ENCODE measurements at regions not wholly inside any gene's neighbourhood (a gene's known extent, or its start where the extent isn't known, plus 50 kb on each side); places are given as distances from the start of the nearest gene placed in this dataset.
"Not testable (repeated sequence)": the region's sequence is repeated elsewhere in the genome, so short reads cannot be mapped to it uniquely, and the experiment has no call there.

- no peak for TF ChIP-seq CTCF (IDR thresholded peaks at IDR 0.05; ENCODE audit: poor library complexity)
- TF ChIP-seq EZH2phosphoT487 (IDR thresholded peaks at IDR 0.05; ENCODE audit: low read depth, severe bottlenecking, unreplicated experiment): no peak
- TF ChIP-seq EZH2 (IDR thresholded peaks at IDR 0.05; ENCODE audit: borderline replicate concordance): no peak
- H3K27me3 ChIP-seq: no peaks in the 10 kb centered on the region
- H2AFZ ChIP-seq: no peak overlapping the region
- H3K4me1 ChIP-seq (ENCODE audit: insufficient read depth): no peaks in the 10 kb centered on the region
- no peak for DNase-seq (ENCODE audit: low spot score)
- no peaks in the 10 kb centered on the region for H3K36me3 ChIP-seq (replicated peaks; ENCODE audit: insufficient read depth, low read depth)
- WGBS (ENCODE audit: low lambda C conversion rate, missing lambda C conversion rate): 45% methylated on average over 9 of the region's 9 CpGs
- H4K20me1 ChIP-seq (ENCODE audit: insufficient read depth, poor library complexity, severe bottlenecking): no peaks in the 10 kb centered on the region
- H3K4me2 ChIP-seq: no peak overlapping the region
- no peaks in the 10 kb centered on the region for H3K9me2 ChIP-seq (replicated peaks; ENCODE audit: insufficient read depth)
- no peaks in the 10 kb centered on the region for H3K9me3 ChIP-seq (ENCODE audit: low read depth)
- H3K4me3 ChIP-seq: no peak overlapping the region
- no peaks in the 10 kb centered on the region for H3K79me2 ChIP-seq
- H3K27ac ChIP-seq: no peak overlapping the region
These were observed 75.6 kb upstream of the LYZL2 start for GRCh38 chr10:30705101-30705624.

GRCh38 chr10:30704601-30705100, 75.1 kb upstream of the LYZL2 start:
- not testable (repeated sequence) for H3K4me3 ChIP-seq; H3K4me1 ChIP-seq (ENCODE audit: insufficient read depth); H3K9me2 ChIP-seq (replicated peaks; ENCODE audit: insufficient read depth); H2AFZ ChIP-seq; H3K27me3 ChIP-seq; H3K9me3 ChIP-seq (ENCODE audit: low read depth); H3K79me2 ChIP-seq; H3K36me3 ChIP-seq (replicated peaks; ENCODE audit: insufficient read depth, low read depth); H4K20me1 ChIP-seq (ENCODE audit: insufficient read depth, poor library complexity, severe bottlenecking); H3K27ac ChIP-seq; DNase-seq (ENCODE audit: low spot score); H3K4me2 ChIP-seq
- 90% methylated on average over 14 of the region's 14 CpGs for WGBS (ENCODE audit: low lambda C conversion rate, missing lambda C conversion rate)

DNA sequence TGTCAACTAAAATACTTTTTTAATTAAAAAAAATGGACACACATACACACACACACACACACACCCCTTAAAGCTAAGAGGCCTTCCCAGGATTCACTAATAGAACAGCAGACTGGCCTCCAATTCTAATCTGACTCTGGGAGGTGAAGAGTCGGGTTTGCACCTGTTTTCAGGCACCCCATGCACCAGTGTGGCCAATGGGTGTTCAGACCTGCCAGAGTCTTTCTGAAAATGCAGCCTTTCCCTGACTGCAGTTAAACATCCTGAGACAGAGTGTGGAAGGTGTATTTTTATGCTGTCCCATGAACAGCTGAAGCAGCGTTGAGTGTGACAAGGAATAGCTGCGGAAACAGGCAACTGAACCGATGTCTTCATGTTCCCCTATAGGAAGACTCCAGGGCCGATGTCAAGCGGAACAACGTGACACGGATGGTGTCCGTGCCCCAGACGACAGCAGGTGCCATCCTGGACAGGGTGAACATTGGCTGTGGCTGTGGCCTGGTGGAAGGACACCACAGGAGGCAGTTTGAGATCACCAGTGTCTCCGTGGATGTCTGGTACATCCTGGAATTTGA, 74.6 kb upstream of the LYZL2 start:
- no peaks in the 10 kb centered on the region for H3K36me3 ChIP-seq (replicated peaks; ENCODE audit: insufficient read depth, low read depth)
- no peaks in the 10 kb centered on the region for H3K9me3 ChIP-seq (ENCODE audit: low read depth)
- H3K27me3 ChIP-seq: no peaks in the 10 kb centered on the region
- no peak overlapping the region for H3K4me2 ChIP-seq
- H3K27ac ChIP-seq: no peak overlapping the region
- no peak for TF ChIP-seq CTCF (IDR thresholded peaks at IDR 0.05; ENCODE audit: poor library complexity)
- no peaks in the 10 kb centered on the region for H3K4me1 ChIP-seq (ENCODE audit: insufficient read depth)
- no peak overlapping the region for H2AFZ ChIP-seq
- 87% methylated on average over 11 of the region's 11 CpGs for WGBS (ENCODE audit: low lambda C conversion rate, missing lambda C conversion rate)
- H3K4me3 ChIP-seq: no peak overlapping the region
- no peak for DNase-seq (ENCODE audit: low spot score)
- no peaks in the 10 kb centered on the region for H3K9me2 ChIP-seq (replicated peaks; ENCODE audit: insufficient read depth)
- no peaks in the 10 kb centered on the region for H4K20me1 ChIP-seq (ENCODE audit: insufficient read depth, poor library complexity, severe bottlenecking)
- H3K79me2 ChIP-seq: no peaks in the 10 kb centered on the region

GRCh38 chr10:30703446-30703845, 73.9 kb upstream of the LYZL2 start:
- not testable (repeated sequence) for H3K9me2 ChIP-seq (replicated peaks; ENCODE audit: insufficient read depth); H3K27ac ChIP-seq; H3K79me2 ChIP-seq; H3K27me3 ChIP-seq; H3K36me3 ChIP-seq (replicated peaks; ENCODE audit: insufficient read depth, low read depth); H3K9me3 ChIP-seq (ENCODE audit: low read depth); H4K20me1 ChIP-seq (ENCODE audit: insufficient read depth, poor library complexity, severe bottlenecking); H3K4me2 ChIP-seq; DNase-seq (ENCODE audit: low spot score); H3K4me3 ChIP-seq; H3K4me1 ChIP-seq (ENCODE audit: insufficient read depth)
- 85% methylated on average over 7 of the region's 7 CpGs for WGBS (ENCODE audit: low lambda C conversion rate, missing lambda C conversion rate)
- peak overlapping the region; percentile 10 for H2AFZ ChIP-seq

All from hepatocyte (in vitro differentiated cells).